Natural killer cell (primary cell): ENCODE measurements at regions not wholly inside any gene's neighbourhood (a gene's known extent, or its start where the extent isn't known, plus 50 kb on each side); places are given as distances from the start of the nearest gene placed in this dataset.

Experiments used
- ATAC-seq, 3 donors: fragments of 150-1000 bp in 2 of 3; fragments of 200-7000 bp in 1 of 3; cut with Tn5 transposase; 1 replicate in 1 of 3; 2 replicates in 2 of 3; pipeline ENCODE4 v1.10.0; 2021; ENCODE audit warnings: mild to moderate bottlenecking in 2 of 3, moderate library complexity in 2 of 3
- DNase-seq, 2 donors: peaks; one replicate each; pipeline versions ENCODE4 v3.0.0 to v3.0.0-alpha.2; 2013 to 2021; ENCODE audit warnings: mixed read lengths in 1 of 2
- H3K27ac ChIP-seq: one replicate; pipeline ENCODE4 v1.5.1; 2013; ENCODE audit warnings: mild to moderate bottlenecking, low read length
- H3K27me3 ChIP-seq: one replicate; pipeline ENCODE4 v1.6.1; 2013; ENCODE audit warnings: low read length; ENCODE audit not compliant: control insufficient read depth, insufficient read depth
- H3K36me3 ChIP-seq: one replicate; pipeline ENCODE4 v1.6.1; 2013; ENCODE audit warnings: low read length; ENCODE audit not compliant: control insufficient read depth, insufficient read depth
- H3K4me1 ChIP-seq: one replicate; pipeline ENCODE4 v1.6.1; 2013; ENCODE audit warnings: low read length; ENCODE audit not compliant: control insufficient read depth, insufficient read depth
- H3K4me3 ChIP-seq: one replicate; pipeline ENCODE4 v1.5.1; 2013; ENCODE audit warnings: low read length
- H3K9me3 ChIP-seq: one replicate; pipeline ENCODE4 v1.6.1; 2013; ENCODE audit warnings: low read length; ENCODE audit not compliant: control insufficient read depth, insufficient read depth
- H3K27ac Mint-ChIP-seq, 2 donors: one replicate each; pipeline ENCODE4 v1.8.0; 2022; ENCODE audit warnings: mild to moderate bottlenecking in 2 of 2, mixed read lengths in 2 of 2, moderate library complexity in 1 of 2
- H3K27me3 Mint-ChIP-seq, 2 donors: one replicate each; pipeline ENCODE4 v1.8.0; 2022; ENCODE audit warnings: low read depth in 2 of 2, mixed read lengths in 2 of 2
- H3K36me3 Mint-ChIP-seq: one replicate; pipeline ENCODE4 v1.8.0; 2022; ENCODE audit warnings: mixed read lengths
- H3K4me1 Mint-ChIP-seq, 2 donors: one replicate each; pipeline ENCODE4 v1.8.0; 2022; ENCODE audit warnings: mixed read lengths in 2 of 2
- H3K4me3 Mint-ChIP-seq: one replicate; pipeline ENCODE4 v1.8.0; 2022; ENCODE audit warnings: mild to moderate bottlenecking, moderate library complexity, mixed read lengths
- H3K9me3 Mint-ChIP-seq, 2 donors: one replicate each; pipeline ENCODE4 v1.8.0; 2022; ENCODE audit warnings: mixed read lengths in 2 of 2
- CTCF ChIP-seq: fragments of 200-600 bp; IDR thresholded peaks from one replicate; pipeline ENCODE4 v1.8.0; 2022; ENCODE audit warnings: antibody characterized with exemption
- WGBS: methylation state at CpG from one replicate; pipeline ENCODE4 v1.1.7; 2013; ENCODE audit warnings: missing lambda C conversion rate; ENCODE audit not compliant: insufficient coverage; 5-methylcytosine and 5-hydroxymethylcytosine counted together
- intact Hi-C: fragments of 100-400 bp; cut with micrococcal nuclease; formaldehyde crosslinking; loops from one replicate; pipeline ENCODE4 v1.14.2; 2022

- Mint-ChIP-seq H3K4me3 (no peak overlapping the region), H3K36me3 (no peaks in the 10 kb centered on the region), H3K27me3 (no peaks in the 10 kb centered on the region), H3K27ac (no peak overlapping the region), H3K4me1 (no peaks in the 10 kb centered on the region), H3K9me3 (no peaks in the 10 kb centered on the region)
- no peaks in the 10 kb centered on the region for H3K4me1 ChIP-seq
- ATAC-seq (no peak), DNase-seq (no peak)
- H3K36me3 ChIP-seq, result no peaks in the 10 kb centered on the region
- H3K9me3 ChIP-seq, result no peaks in the 10 kb centered on the region
- 87% methylated on average over 13 of the region's 13 CpGs for WGBS
- H3K27me3 ChIP-seq, result no peaks in the 10 kb centered on the region
- intact Hi-C loops, result no loop called here
- H3K27ac ChIP-seq, result no peak overlapping the region
- H3K4me3 ChIP-seq, result no peak overlapping the region
- no peak for TF ChIP-seq CTCF
Observed at GRCh38 chr20:47875297-47876025, 90.2 kb upstream of the SULF2 start.

- intact Hi-C loops, result no loop called here
- no peak for DNase-seq
- H3K36me3 Mint-ChIP-seq, result no peaks in the 10 kb centered on the region
Observed at GRCh38 chr20:47872341-47872740, 87.1 kb upstream of the SULF2 start.

GRCh38 chr20:47870475-47870874, 85.2 kb upstream of the SULF2 start:
- 91% methylated on average over 1 of the region's 2 CpGs for WGBS
- H3K4me1 Mint-ChIP-seq, result no peaks in the 10 kb centered on the region
- peaks cover 0 to 5% of the 10 kb centered on the region in 2 donors for H3K27me3 Mint-ChIP-seq
- Histone ChIP-seq H3K9me3 (no peaks in the 10 kb centered on the region), H3K27me3 (no peaks in the 10 kb centered on the region), H3K36me3 (no peaks in the 10 kb centered on the region), H3K4me3 (no peak overlapping the region), H3K27ac (no peak overlapping the region), H3K4me1 (no peaks in the 10 kb centered on the region)
- no peak for ATAC-seq
- intact Hi-C loops, result no loop called here
- H3K27ac Mint-ChIP-seq, result no peak overlapping the region
- no peak for DNase-seq
- H3K4me3 Mint-ChIP-seq, result no peak overlapping the region
- TF ChIP-seq CTCF, result no peak
- H3K9me3 Mint-ChIP-seq, result no peaks in the 10 kb centered on the region
- H3K36me3 Mint-ChIP-seq, result no peaks in the 10 kb centered on the region

More at GRCh38 chr20:47872341-47872740, 87.1 kb upstream of the SULF2 start:
- no peaks in the 10 kb centered on the region for H3K9me3 Mint-ChIP-seq
- H3K27me3 Mint-ChIP-seq, result no peaks in the 10 kb centered on the region
- H3K27ac Mint-ChIP-seq, result no peak overlapping the region
- no peaks in the 10 kb centered on the region for H3K27me3 ChIP-seq
- H3K27ac ChIP-seq, result no peak overlapping the region
- no peak overlapping the region for H3K4me3 ChIP-seq
- 87% methylated on average over 9 of the region's 9 CpGs for WGBS
- no peaks in the 10 kb centered on the region for H3K4me1 ChIP-seq
- H3K36me3 ChIP-seq, result no peaks in the 10 kb centered on the region
- no peak for TF ChIP-seq CTCF
- ATAC-seq, result no peak
- no peak overlapping the region for H3K4me3 Mint-ChIP-seq
- H3K9me3 ChIP-seq, result no peaks in the 10 kb centered on the region
- H3K4me1 Mint-ChIP-seq, result no peaks in the 10 kb centered on the region

GRCh38 chr20:47868744-47869143, 83.5 kb upstream of the SULF2 start:
- Mint-ChIP-seq H3K36me3 (no peaks in the 10 kb centered on the region), H3K4me1 (no peaks in the 10 kb centered on the region), H3K27ac (no peak overlapping the region), H3K9me3 (no peaks in the 10 kb centered on the region), H3K4me3 (no peak overlapping the region), H3K27me3 (peaks cover 0 to 11% of the 10 kb centered on the region in 2 donors)
- Histone ChIP-seq H3K27me3 (no peaks in the 10 kb centered on the region), H3K27ac (no peak overlapping the region), H3K4me1 (no peaks in the 10 kb centered on the region), H3K9me3 (no peaks in the 10 kb centered on the region), H3K36me3 (no peaks in the 10 kb centered on the region), H3K4me3 (no peak overlapping the region)
- DNase-seq (no peak), ATAC-seq (no peak)
- TF ChIP-seq CTCF, result no peak
- intact Hi-C loops, result no loop called here
- 91% methylated on average over 13 of the region's 14 CpGs for WGBS
